ENCODE measurements at regions not wholly inside any gene's neighbourhood (a gene's known extent, or its start where the extent isn't known, plus 50 kb on each side); places are given as distances from the start of the nearest gene placed in this dataset.

- Histone ChIP-seq H3K4me1 (replicated peaks in 1 of 2) (no peaks in the 10 kb centered on the region), H3K9me3 (replicated peaks in 1 of 3) (no peaks in the 10 kb centered on the region), H3K36me3 (replicated peaks in 1 of 2) (no peaks in the 10 kb centered on the region), H3K27ac (no peak overlapping the region), H3K4me3 (no peak overlapping the region), H3K27me3 (no peaks in the 10 kb centered on the region)
- intact Hi-C loops (cut with DNase I), result no loop called here
- TF ChIP-seq CTCF (IDR thresholded peaks at IDR 0.05) (no peak), POLR2A (IDR thresholded peaks at IDR 0.05) (no peak)
- no peak for DNase-seq
These were observed 1914.1 kb upstream of the IGFBP7 start for GRCh38 chr4:59024257-59024656.

DNA sequence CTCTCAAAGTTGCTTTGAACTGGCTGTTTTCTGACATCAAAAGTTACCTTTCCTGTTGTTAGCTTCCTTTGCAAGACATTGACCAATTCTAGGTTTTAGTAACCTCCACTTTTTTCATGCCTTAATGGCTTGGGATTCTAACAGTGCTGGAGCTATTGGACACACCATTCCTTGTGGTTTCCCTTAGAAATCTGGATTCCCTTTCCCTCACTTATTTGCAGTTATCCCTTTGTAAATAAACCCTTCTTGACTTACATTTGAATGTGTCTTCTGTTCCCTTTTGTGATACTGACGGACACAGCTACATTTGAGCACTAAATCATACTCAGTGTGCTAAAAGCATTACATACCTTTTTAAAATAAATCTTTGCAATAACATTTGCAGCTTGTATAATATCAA is 1927.6 kb upstream of the IGFBP7 start:
- H3K9me3 ChIP-seq (replicated peaks in 1 of 3), result no peaks in the 10 kb centered on the region
- intact Hi-C loops (cut with DNase I), result no loop called here

GRCh38 chr4:59039046-59039445 is 1928.9 kb upstream of the IGFBP7 start:
- WGBS, 4 donors, result 92 to 94% (median 93%) methylated on average over 6 of the region's 6 CpGs
- no peaks in the 10 kb centered on the region for H3K4me1 ChIP-seq (replicated peaks in 1 of 2)
- DNase-seq, result no peak
- H3K27me3 ChIP-seq, result no peaks in the 10 kb centered on the region
- TF ChIP-seq CTCF (IDR thresholded peaks at IDR 0.05), result no peak
- H3K27ac ChIP-seq, result no peak overlapping the region
- no peaks in the 10 kb centered on the region for H3K9me3 ChIP-seq (replicated peaks in 1 of 3)
- no peak overlapping the region for H3K4me3 ChIP-seq
- intact Hi-C loops (cut with DNase I), result no loop called here
- no peaks in the 10 kb centered on the region for H3K36me3 ChIP-seq (replicated peaks in 1 of 2)

More for the DNA sequence above, 1927.6 kb upstream of the IGFBP7 start:
- Histone ChIP-seq H3K36me3 (replicated peaks in 1 of 2) (no peaks in the 10 kb centered on the region), H3K4me1 (replicated peaks in 1 of 2) (no peaks in the 10 kb centered on the region), H3K4me3 (no peak overlapping the region), H3K27ac (no peak overlapping the region), H3K27me3 (no peaks in the 10 kb centered on the region)
- TF ChIP-seq POLR2A (IDR thresholded peaks at IDR 0.05) (no peak), CTCF (IDR thresholded peaks at IDR 0.05) (no peak)
- DNase-seq, result no peak
- 46 to 84% (median 65%) methylated on average over 1 of the region's 1 CpG for WGBS, 4 donors

DNA sequence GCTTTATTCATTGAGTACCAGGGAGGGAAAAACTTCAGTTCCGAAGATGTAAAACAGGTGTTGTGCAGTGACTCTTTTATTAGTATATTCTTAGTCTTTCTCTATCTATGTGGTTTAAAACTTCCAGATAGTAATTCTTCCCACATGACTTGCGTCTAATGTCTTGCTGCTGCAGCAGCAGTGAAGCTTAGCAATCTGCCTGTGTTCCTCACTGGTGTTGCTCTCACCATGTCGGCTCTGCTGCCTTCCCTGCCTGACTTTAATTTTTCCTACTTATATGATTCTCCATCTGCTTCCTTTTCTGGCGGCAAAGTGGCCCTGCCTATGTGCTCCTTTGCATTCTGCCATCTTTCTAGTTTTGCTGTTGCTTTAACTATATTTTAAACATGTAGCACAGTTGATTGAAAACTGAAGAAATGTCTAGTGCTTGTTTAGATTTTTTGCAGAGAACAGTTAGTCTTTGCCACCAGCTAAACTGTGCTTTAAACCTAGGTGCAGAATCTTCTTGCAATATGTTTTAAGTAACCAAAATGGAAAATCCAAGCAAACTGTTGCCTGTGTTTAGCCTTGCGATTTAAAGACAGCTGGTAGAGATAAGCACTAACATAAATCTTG is 1934.2 kb upstream of the IGFBP7 start:
- intact Hi-C loops (cut with DNase I), result no loop called here
- no peak for TF ChIP-seq POLR2A (IDR thresholded peaks at IDR 0.05)
- TF ChIP-seq CTCF (IDR thresholded peaks at IDR 0.05), result no peak
- DNase-seq, result no peak
- Histone ChIP-seq H3K27me3 (no peaks in the 10 kb centered on the region), H3K4me3 (no peak overlapping the region), H3K36me3 (replicated peaks in 1 of 2) (no peaks in the 10 kb centered on the region), H3K4me1 (replicated peaks in 1 of 2) (no peaks in the 10 kb centered on the region), H3K27ac (no peak overlapping the region), H3K9me3 (replicated peaks in 1 of 3) (no peaks in the 10 kb centered on the region)
- 45 to 57% (median 52%) methylated on average over 5 of the region's 5 CpGs for WGBS, 4 donors
